GM23248 (cell line): ENCODE measurements at regions not wholly inside any gene's neighbourhood (a gene's known extent, or its start where the extent isn't known, plus 50 kb on each side); places are given as distances from the start of the nearest gene placed in this dataset.

Experiments used
- EZH2 ChIP-seq: fragments of 200-600 bp; sonication (generic); IDR thresholded peaks from 2 replicates; pipeline ENCODE4 v1.6.1; 2018; ENCODE audit warnings: antibody characterized with exemption, mild to moderate bottlenecking; ENCODE audit not compliant: insufficient read depth, poor library complexity, severe bottlenecking
- EZH2phosphoT487 ChIP-seq: fragments of 200-600 bp; sonication (generic); IDR thresholded peaks from 2 replicates; pipeline ENCODE4 v1.6.1; 2018; ENCODE audit warnings: antibody characterized with exemption, moderate library complexity, mild to moderate bottlenecking, low read depth; ENCODE audit not compliant: insufficient read depth

DNA sequence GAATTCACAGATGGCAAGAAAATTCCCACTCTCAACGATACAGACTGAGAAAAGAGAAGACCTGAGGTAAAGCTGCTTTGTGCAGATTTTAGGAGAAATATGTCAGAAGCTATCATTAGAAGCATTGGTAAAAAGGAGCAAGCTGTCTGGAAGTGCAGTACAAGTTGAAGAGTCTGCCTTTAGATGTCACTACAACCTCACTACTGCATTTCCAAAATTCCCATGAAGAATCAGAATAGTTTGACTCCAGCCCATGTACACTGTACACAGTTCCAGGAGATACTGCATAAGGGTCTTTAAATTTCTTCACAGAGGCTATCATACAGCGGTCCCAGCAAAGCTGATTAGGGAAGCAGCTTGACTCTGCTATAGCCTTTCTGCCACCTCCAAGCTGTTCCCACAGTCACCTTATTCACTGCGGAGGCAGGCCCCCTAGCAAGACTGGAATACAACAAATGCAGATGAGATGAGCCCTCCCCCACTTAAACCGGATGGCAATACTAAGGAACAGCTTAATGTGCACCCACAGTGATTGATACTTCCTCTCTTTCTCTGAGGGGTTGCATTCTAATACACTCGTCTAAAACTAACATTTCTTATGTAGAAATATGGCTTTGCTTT, 527.4 kb downstream of the TMEM182 start:
- no peak for TF ChIP-seq EZH2phosphoT487
- no peak for TF ChIP-seq EZH2
